Prostate gland (tissue), 2 donors: ENCODE measurements at regions not wholly inside any gene's neighbourhood (a gene's known extent, or its start where the extent isn't known, plus 50 kb on each side); places are given as distances from the start of the nearest gene placed in this dataset.

Source experiments
- CTCF ChIP-seq, 4 experiments: fragments of 200-600 bp in 2 of 4; fragments of 450-650 bp in 2 of 4; sonication (generic) in 2 of 4; IDR thresholded peaks; 1 replicate in 3 of 4; 2 replicates in 1 of 4; pipeline ENCODE4 v1.5.1; 2016 to 2019; ENCODE audit warnings: antibody characterized with exemption in 4 of 4, mild to moderate bottlenecking in 2 of 4, moderate library complexity in 2 of 4
- POLR2A ChIP-seq: fragments of 450-650 bp; IDR thresholded peaks from one replicate; pipeline ENCODE4 v1.6.1; 2016; ENCODE audit warnings: antibody characterized with exemption, mild to moderate bottlenecking
- POLR2AphosphoS5 ChIP-seq: sonication (generic); formaldehyde crosslinking; IDR thresholded peaks from one replicate; pipeline ENCODE4 v1.6.1; 2017; ENCODE audit warnings: antibody characterized with exemption

- no peak for TF ChIP-seq POLR2A
- no peak for TF ChIP-seq CTCF (IDR thresholded peaks at IDR 0.05)
- TF ChIP-seq POLR2AphosphoS5, result no peak
These were observed 193.0 kb downstream of the VCY1B start for GRCh38 chrY:14248878-14249576.
